Activated naive CD4-positive, alpha-beta T cell treated with anti-CD3 and anti-CD28 coated beads for 36 hours (primary cell): ENCODE measurements at regions not wholly inside any gene's neighbourhood (a gene's known extent, or its start where the extent isn't known, plus 50 kb on each side); places are given as distances from the start of the nearest gene placed in this dataset.

Experiments used
- CTCF ChIA-PET: fragments of 350-600 bp; sonication (Branson Sonifier 250); formaldehyde crosslinking; loops from one replicate; lab custom pipeline; 2021; ENCODE audit warnings: antibody characterized with exemption; lab: Charles Lee
- DNase-seq: peaks from one replicate; pipeline ENCODE4 v3.0.0-alpha.2; 2020
- H3K27ac Mint-ChIP-seq: one replicate; pipeline ENCODE4 v1.8.0; 2021; ENCODE audit warnings: mild to moderate bottlenecking, mixed read lengths
- H3K27me3 Mint-ChIP-seq: one replicate; pipeline ENCODE4 v1.8.0; 2021; ENCODE audit warnings: low read depth, mixed read lengths
- H3K36me3 Mint-ChIP-seq: one replicate; pipeline ENCODE4 v1.8.0; 2021; ENCODE audit warnings: low read depth, mixed read lengths
- H3K4me1 Mint-ChIP-seq: one replicate; pipeline ENCODE4 v1.8.0; 2021; ENCODE audit warnings: low read depth, mixed read lengths
- H3K4me3 Mint-ChIP-seq: one replicate; pipeline ENCODE4 v1.8.0; 2021; ENCODE audit warnings: mild to moderate bottlenecking, moderate library complexity, mixed read lengths
- H3K9me3 Mint-ChIP-seq: one replicate; pipeline ENCODE4 v1.8.0; 2021; ENCODE audit warnings: mixed read lengths
- intact Hi-C: fragments of 100-400 bp; cut with micrococcal nuclease; formaldehyde crosslinking; loops from one replicate; pipeline ENCODE4 v1.15.1; 2023

- intact Hi-C loops = no loop called here
- Mint-ChIP-seq H3K4me3 (no peak overlapping the region), H3K27me3 (no peaks in the 10 kb centered on the region), H3K4me1 (peaks cover 94% of the 10 kb centered on the region), H3K36me3 (peaks cover 60% of the 10 kb centered on the region), H3K9me3 (no peaks in the 10 kb centered on the region), H3K27ac (peak overlapping the region; percentile 90)
- DNase-seq = no peak
- CTCF ChIA-PET = no interaction called here
Measured at GRCh38 chr7:130902755-130903357, 168.8 kb upstream of the KLF14 start.

- no peak overlapping the region for H3K4me3 Mint-ChIP-seq
- intact Hi-C loops = no loop called here
- H3K4me1 Mint-ChIP-seq = peaks cover 94% of the 10 kb centered on the region
- CTCF ChIA-PET = interaction anchor here (0.7 to 1.3 kb wide), 2 partner anchors 18 to 558 kb away, joined by 3 to 4 read pairs; no protein-coding TSS in a partner anchor
- H3K27me3 Mint-ChIP-seq = no peaks in the 10 kb centered on the region
- peaks cover 57% of the 10 kb centered on the region for H3K36me3 Mint-ChIP-seq
- no peaks in the 10 kb centered on the region for H3K9me3 Mint-ChIP-seq
- DNase-seq = no peak
- H3K27ac Mint-ChIP-seq = peak overlapping the region; percentile 90
Measured at GRCh38 chr7:130903358-130903974, 169.5 kb upstream of the KLF14 start.

GRCh38 chr7:130904031-130904757 lies 170.2 kb upstream of the KLF14 start:
- Mint-ChIP-seq H3K9me3 (no peaks in the 10 kb centered on the region), H3K27me3 (no peaks in the 10 kb centered on the region), H3K27ac (peak overlapping the region; percentile 90), H3K4me1 (peaks cover 94% of the 10 kb centered on the region), H3K4me3 (no peak overlapping the region), H3K36me3 (peaks cover 62% of the 10 kb centered on the region)
- intact Hi-C loops = no loop called here
- CTCF ChIA-PET = interaction anchor here (0.7 to 2.0 kb wide), 5 partner anchors 8 to 559 kb away, joined by 3 to 6 read pairs (median 4); no protein-coding TSS in a partner anchor
- DNase-seq = no peak

GRCh38 chr7:130904792-130905191 lies 170.8 kb upstream of the KLF14 start:
- Mint-ChIP-seq H3K4me3 (no peak overlapping the region), H3K36me3 (peaks cover 62% of the 10 kb centered on the region), H3K9me3 (no peaks in the 10 kb centered on the region), H3K27me3 (no peaks in the 10 kb centered on the region), H3K27ac (peak overlapping the region; percentile 90), H3K4me1 (peaks cover 94% of the 10 kb centered on the region)
- CTCF ChIA-PET = interaction anchor here (0.5 to 2.0 kb wide), 5 partner anchors 9 to 165 kb away, joined by 3 to 6 read pairs (median 4); no protein-coding TSS in a partner anchor
- DNase-seq = no peak
- intact Hi-C loops = no loop called here

GRCh38 chr7:130906575-130906974 lies 172.6 kb upstream of the KLF14 start:
- Mint-ChIP-seq H3K27me3 (no peaks in the 10 kb centered on the region), H3K9me3 (no peaks in the 10 kb centered on the region), H3K4me1 (peaks cover 95% of the 10 kb centered on the region), H3K27ac (peak overlapping the region; percentile 51), H3K4me3 (no peak overlapping the region), H3K36me3 (peaks cover 64% of the 10 kb centered on the region)
- DNase-seq = no peak
- CTCF ChIA-PET = no interaction called here
- intact Hi-C loops = no loop called here

- Mint-ChIP-seq H3K4me1 (peaks cover 94% of the 10 kb centered on the region), H3K36me3 (peaks cover 65% of the 10 kb centered on the region), H3K27ac (peak overlapping the region; percentile 66), H3K27me3 (no peaks in the 10 kb centered on the region), H3K4me3 (no peak overlapping the region), H3K9me3 (no peaks in the 10 kb centered on the region)
- DNase-seq = no peak
- intact Hi-C loops = no loop called here
- CTCF ChIA-PET = interaction anchor here (2.7 kb wide), 1 partner anchor 11 kb away, joined by 13 read pairs; no protein-coding TSS in a partner anchor
Measured at GRCh38 chr7:130907439-130907838, 173.4 kb upstream of the KLF14 start.

- no peak for DNase-seq
- Mint-ChIP-seq H3K4me1 (peaks cover 89% of the 10 kb centered on the region), H3K36me3 (peaks cover 60% of the 10 kb centered on the region), H3K27ac (peak overlapping the region; percentile 58), H3K27me3 (no peaks in the 10 kb centered on the region), H3K4me3 (peak overlapping the region; percentile 24), H3K9me3 (no peaks in the 10 kb centered on the region)
- CTCF ChIA-PET = interaction anchor here (0.6 to 2.7 kb wide), 3 partner anchors 12 to 117 kb away, joined by 3 to 13 read pairs (median 4); no protein-coding TSS in a partner anchor
- intact Hi-C loops = no loop called here
Measured at GRCh38 chr7:130908345-130909160, 174.5 kb upstream of the KLF14 start.

- Mint-ChIP-seq H3K4me1 (peaks cover 89% of the 10 kb centered on the region), H3K36me3 (peaks cover 54% of the 10 kb centered on the region), H3K9me3 (no peaks in the 10 kb centered on the region), H3K4me3 (peak overlapping the region; percentile 81), H3K27ac (peak overlapping the region; percentile 97), H3K27me3 (no peaks in the 10 kb centered on the region)
- intact Hi-C loops = no loop called here
- CTCF ChIA-PET = interaction anchor here (0.6 to 2.7 kb wide), 4 partner anchors 12 to 116 kb away, joined by 3 to 16 read pairs (median 8); no protein-coding TSS in a partner anchor
- DNase-seq = no peak
Measured at GRCh38 chr7:130909161-130909836, 175.3 kb upstream of the KLF14 start.

- CTCF ChIA-PET = interaction anchor here (2.3 kb wide), 1 partner anchor 13 kb away, joined by 16 read pairs; no protein-coding TSS in a partner anchor
- DNase-seq = no peak
- H3K9me3 Mint-ChIP-seq = no peaks in the 10 kb centered on the region
- intact Hi-C loops = loop anchor here (1.0 to 5.0 kb wide), 2 partner anchors 13 to 958 kb away; partner anchors contain the start of gene UBE2H
- H3K36me3 Mint-ChIP-seq = peaks cover 55% of the 10 kb centered on the region
- H3K4me1 Mint-ChIP-seq = peaks cover 89% of the 10 kb centered on the region
- no peaks in the 10 kb centered on the region for H3K27me3 Mint-ChIP-seq
- peak overlapping the region; percentile 97 for H3K27ac Mint-ChIP-seq
- peak overlapping the region; percentile 81 for H3K4me3 Mint-ChIP-seq
Measured at GRCh38 chr7:130909881-130910672, 176.1 kb upstream of the KLF14 start.

GRCh38 chr7:130910949-130911944 lies 177.2 kb upstream of the KLF14 start:
- H3K27ac Mint-ChIP-seq = peak overlapping the region; percentile 97
- H3K27me3 Mint-ChIP-seq = no peaks in the 10 kb centered on the region
- H3K9me3 Mint-ChIP-seq = no peaks in the 10 kb centered on the region
- peaks cover 89% of the 10 kb centered on the region for H3K4me1 Mint-ChIP-seq
- CTCF ChIA-PET = interaction anchor here (0.6 to 2.3 kb wide), 3 partner anchors 14 to 96 kb away, joined by 3 to 16 read pairs (median 7); no protein-coding TSS in a partner anchor
- H3K4me3 Mint-ChIP-seq = peak overlapping the region; percentile 81
- intact Hi-C loops = loop anchor here (1.0 to 5.0 kb wide), 2 partner anchors 14 to 959 kb away; partner anchors contain the start of gene UBE2H
- peaks cover 64% of the 10 kb centered on the region for H3K36me3 Mint-ChIP-seq
- no peak for DNase-seq
